GM21737 (cell line): ENCODE measurements at regions not wholly inside any gene's neighbourhood (a gene's known extent, or its start where the extent isn't known, plus 50 kb on each side); places are given as distances from the start of the nearest gene placed in this dataset.
"Not testable (repeated sequence)": the region's sequence is repeated elsewhere in the genome, so short reads cannot be mapped to it uniquely, and the experiment has no call there.

ENCODE experiments used
- ATAC-seq: cut with Tn5 transposase; IDR thresholded peaks from one replicate; pipeline ENCODE4 v1.9.1; 2021; ENCODE audit warnings: mild to moderate bottlenecking, moderate library complexity; ENCODE audit not compliant: unreplicated experiment

DNA sequence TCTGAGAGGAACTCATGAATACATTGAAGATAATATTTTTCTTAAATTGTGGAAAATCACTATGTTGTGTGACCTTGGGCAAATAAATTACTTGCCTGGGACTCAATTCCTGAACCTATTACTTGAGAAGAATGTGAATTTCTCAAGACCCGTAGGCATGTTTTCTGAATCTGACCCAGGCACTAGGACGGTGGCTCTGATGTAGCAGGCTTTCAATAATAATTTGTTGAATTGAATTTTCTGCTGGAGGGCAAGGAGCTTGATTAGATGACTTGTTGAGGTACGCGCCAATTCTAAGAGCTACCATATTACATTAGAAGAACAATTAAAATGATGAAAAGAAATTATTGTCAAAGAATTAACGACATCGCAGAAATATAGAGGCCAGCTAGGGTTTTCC is 150.2 kb upstream of the LRRC3B start:
- ATAC-seq, result no peak

GRCh38 chr3:26474706-26475105 is 147.9 kb upstream of the LRRC3B start:
- ATAC-seq, result no peak

GRCh38 chr3:26480377-26480776 is 142.2 kb upstream of the LRRC3B start:
- ATAC-seq, result no peak

- ATAC-seq, result no peak
These were observed 138.4 kb upstream of the LRRC3B start for GRCh38 chr3:26484140-26484539.

DNA sequence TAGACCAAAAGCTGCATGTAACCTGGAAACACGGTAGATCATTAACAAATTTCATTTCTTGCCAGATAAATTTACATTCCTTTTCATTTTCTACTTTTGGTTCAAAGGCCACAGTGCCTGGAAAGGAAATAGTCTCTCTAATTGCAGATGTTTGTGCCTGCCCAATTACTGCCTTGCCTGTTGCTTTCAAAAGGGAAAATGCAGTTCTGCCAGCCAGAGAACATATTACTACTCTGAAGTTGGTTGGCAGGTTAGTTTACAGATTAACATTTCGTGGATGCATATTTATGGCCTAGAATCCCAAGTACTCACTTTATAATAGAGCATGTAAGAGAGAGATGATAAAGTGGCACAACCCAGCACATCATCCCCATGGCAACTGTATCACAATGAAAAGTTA is 124.3 kb upstream of the LRRC3B start:
- ATAC-seq, result no peak

DNA sequence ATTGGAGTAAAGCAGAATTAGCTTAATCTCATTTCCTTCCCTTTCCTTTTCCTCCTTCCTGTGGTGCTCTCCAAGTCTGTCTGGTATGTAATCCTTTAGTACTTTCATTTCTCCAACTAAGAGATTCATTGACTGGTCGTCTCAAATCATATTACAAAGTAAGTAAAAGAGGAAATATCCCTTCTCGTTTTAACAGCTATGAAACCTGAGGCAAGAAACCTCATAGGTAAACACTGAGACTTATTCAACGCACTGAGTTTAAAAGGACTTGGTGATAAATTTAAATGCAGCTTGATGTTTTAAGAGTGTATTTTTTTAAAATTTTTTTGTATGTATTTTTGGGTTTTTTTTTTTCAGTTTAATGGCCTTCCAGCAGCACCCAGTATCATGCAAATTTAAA is 117.2 kb upstream of the LRRC3B start:
- ATAC-seq, result no peak

GRCh38 chr3:26514445-26515029 is 108.0 kb upstream of the LRRC3B start:
- ATAC-seq, result not testable (repeated sequence)

GRCh38 chr3:26515351-26515750 is 107.2 kb upstream of the LRRC3B start:
- ATAC-seq, result no peak

GRCh38 chr3:26521261-26521660 is 101.3 kb upstream of the LRRC3B start:
- ATAC-seq, result no peak

DNA sequence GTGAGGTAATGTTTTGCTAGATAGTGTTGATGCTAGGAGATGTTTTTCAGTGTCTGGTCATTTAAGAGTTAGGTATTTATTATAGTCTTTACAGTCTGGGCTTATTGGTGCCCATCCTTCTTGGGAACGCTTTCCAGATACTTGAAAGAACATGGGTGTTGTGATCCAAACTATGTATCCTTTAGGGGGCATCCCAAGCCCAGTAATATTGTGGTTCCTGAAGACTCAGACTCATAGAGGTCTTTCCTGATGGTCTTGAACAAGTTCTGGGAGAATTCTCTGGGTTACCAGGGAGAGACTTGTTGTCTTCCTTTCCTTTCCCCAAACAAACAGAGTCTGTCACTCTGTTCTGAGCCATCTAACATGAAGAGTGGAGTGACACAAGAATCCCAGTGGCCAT is 99.7 kb upstream of the LRRC3B start:
- ATAC-seq, result no peak

DNA sequence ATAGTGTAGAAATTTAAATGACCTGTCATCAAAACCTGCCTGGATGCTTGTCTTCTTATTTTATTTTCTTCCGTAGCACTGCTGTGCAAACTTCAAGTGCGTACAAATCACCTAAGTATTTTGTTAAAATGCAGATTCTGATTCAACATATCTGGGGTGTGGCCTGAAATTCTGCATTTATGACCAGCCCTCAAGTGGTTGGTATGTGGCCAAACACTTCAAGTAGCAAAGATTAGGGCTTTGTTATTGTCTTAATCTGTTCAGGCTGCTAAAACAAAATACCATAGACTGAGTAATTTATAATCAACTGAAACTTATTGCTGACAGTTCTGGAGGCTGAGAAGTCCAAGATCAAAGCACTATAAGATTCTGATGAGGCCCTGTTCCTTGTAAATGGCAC is 97.6 kb upstream of the LRRC3B start:
- ATAC-seq, result no peak

DNA sequence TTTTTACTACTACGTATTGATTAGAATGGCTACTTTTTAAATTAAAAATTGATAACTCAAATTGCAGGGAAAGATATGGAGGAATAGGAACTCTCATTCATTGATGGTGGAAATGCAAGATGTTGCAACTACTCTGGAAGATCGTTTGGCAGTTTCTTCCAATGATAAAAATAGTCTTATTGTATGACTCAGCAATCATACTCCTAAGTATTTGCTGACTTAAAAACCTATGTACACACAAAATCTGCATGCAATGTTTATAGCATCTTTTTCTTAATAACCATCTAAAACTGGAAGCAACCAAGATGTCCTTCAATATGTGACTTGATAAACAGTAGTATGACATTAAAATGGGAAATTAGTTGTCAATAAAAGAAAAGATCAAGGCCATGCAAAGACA is 87.4 kb upstream of the LRRC3B start:
- no peak for ATAC-seq

DNA sequence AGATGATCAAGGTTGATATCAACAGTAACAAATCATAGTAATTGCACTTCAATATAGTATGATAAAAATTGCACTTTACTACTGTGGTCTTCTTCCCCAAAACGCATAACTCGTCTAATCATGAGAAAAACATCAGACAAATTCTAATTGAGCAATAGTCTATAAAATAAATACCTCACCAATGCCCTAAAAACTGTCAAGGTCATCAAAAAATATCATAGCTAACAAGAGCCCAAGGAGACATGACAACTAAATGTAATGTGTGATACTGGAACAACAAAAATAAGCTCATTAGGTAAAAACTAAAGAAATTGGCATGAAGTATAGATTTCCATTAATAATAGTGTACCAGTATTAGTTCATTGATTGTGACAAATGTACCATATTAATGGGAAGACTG is 85.6 kb upstream of the LRRC3B start:
- no peak for ATAC-seq

GRCh38 chr3:26550413-26550812 is 72.2 kb upstream of the LRRC3B start:
- no peak for ATAC-seq

GRCh38 chr3:26556637-26557036 is 65.9 kb upstream of the LRRC3B start:
- ATAC-seq, result no peak

- no peak for ATAC-seq
These were observed 64.3 kb upstream of the LRRC3B start for GRCh38 chr3:26558257-26558656.

DNA sequence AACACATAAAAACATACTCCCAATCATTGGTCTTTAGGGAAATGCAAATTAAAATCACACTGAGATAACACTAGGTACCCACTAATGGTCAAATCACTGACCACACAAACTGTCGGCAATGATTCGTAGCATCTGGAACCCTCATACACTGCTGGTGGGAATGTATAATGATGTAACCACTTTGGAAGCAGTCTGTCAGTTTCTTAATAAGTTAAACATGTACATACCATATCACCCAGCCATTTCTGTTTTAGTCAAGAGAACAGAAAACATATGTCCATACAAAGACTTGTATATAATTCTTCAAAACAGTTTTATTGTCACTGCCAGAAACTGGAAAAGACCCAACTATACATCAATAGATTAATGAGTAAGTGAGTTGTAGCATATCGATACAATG is 63.3 kb upstream of the LRRC3B start:
- no peak for ATAC-seq

GRCh38 chr3:26560081-26560480 is 62.5 kb upstream of the LRRC3B start:
- no peak for ATAC-seq

- ATAC-seq, result no peak
These were observed 60.4 kb upstream of the LRRC3B start for GRCh38 chr3:26562021-26562768.
